ENCODE measurements at regions not wholly inside any gene's neighbourhood (a gene's known extent, or its start where the extent isn't known, plus 50 kb on each side); places are given as distances from the start of the nearest gene placed in this dataset.
A peak's percentile ranks its signal among the peaks of the same experiment; 100 is the strongest.
"Not testable (repeated sequence)": the region's sequence is repeated elsewhere in the genome, so short reads cannot be mapped to it uniquely, and the experiment has no call there.

GRCh38 chr7:114269714-114270113 lies 144.9 kb upstream of the FOXP2 start:
- H3K4me1 ChIP-seq = no peaks in the 10 kb centered on the region
- H3K9me3 ChIP-seq = no peaks in the 10 kb centered on the region
- DNase-seq = no peak
- no peaks in the 10 kb centered on the region for H3K36me3 ChIP-seq
- no peak overlapping the region for H3K4me3 ChIP-seq
- no peak for TF ChIP-seq EP300 (IDR thresholded peaks at IDR 0.05)
- TF ChIP-seq POLR2AphosphoS5 (IDR thresholded peaks at IDR 0.05) = no peak
- no peak for TF ChIP-seq POLR2A (IDR thresholded peaks at IDR 0.05)
- TF ChIP-seq CTCF (IDR thresholded peaks at IDR 0.05) = no peak
- WGBS, 2 donors = 53 to 72% methylated on average over 1 of the region's 1 CpG
- H3K27me3 ChIP-seq = no peaks in the 10 kb centered on the region
- no peak overlapping the region for H3K27ac ChIP-seq
- no peak for ATAC-seq (ENCODE audit: low FRiP score in 2 of 2)

- not testable (repeated sequence) for H3K4me3 ChIP-seq; H3K27me3 ChIP-seq; ATAC-seq (ENCODE audit: low FRiP score in 2 of 2); DNase-seq; H3K9me3 ChIP-seq; H3K4me1 ChIP-seq; H3K27ac ChIP-seq; H3K36me3 ChIP-seq
- 92 to 97% methylated on average over 3 of the region's 3 CpGs for WGBS, 2 donors
Measured at GRCh38 chr7:114267550-114267949, 147.1 kb upstream of the FOXP2 start.

- Histone ChIP-seq H3K27me3 (no peaks in the 10 kb centered on the region), H3K4me1 (no peaks in the 10 kb centered on the region), H3K4me3 (no peak overlapping the region), H3K27ac (no peak overlapping the region), H3K36me3 (no peaks in the 10 kb centered on the region), H3K9me3 (no peaks in the 10 kb centered on the region)
- no peak for TF ChIP-seq EP300 (IDR thresholded peaks at IDR 0.05)
- no peak for TF ChIP-seq POLR2A (IDR thresholded peaks at IDR 0.05)
- TF ChIP-seq POLR2AphosphoS5 (IDR thresholded peaks at IDR 0.05) = no peak
- no peak for TF ChIP-seq CTCF (IDR thresholded peaks at IDR 0.05)
- DNase-seq (no peak), ATAC-seq (ENCODE audit: low FRiP score in 2 of 2) (no peak)
- WGBS, 2 donors = 94 to 98% methylated on average over 2 of the region's 2 CpGs
Measured at GRCh38 chr7:114264023-114264422, 150.6 kb upstream of the FOXP2 start.

- Histone ChIP-seq H3K4me3 (no peak overlapping the region), H3K36me3 (no peaks in the 10 kb centered on the region), H3K27me3 (no peaks in the 10 kb centered on the region), H3K27ac (no peak overlapping the region), H3K4me1 (no peaks in the 10 kb centered on the region), H3K9me3 (no peaks in the 10 kb centered on the region)
- no peak for DNase-seq
- WGBS, 2 donors = 69 to 76% methylated on average over 3 of the region's 3 CpGs
- ATAC-seq (ENCODE audit: low FRiP score in 2 of 2) = no peak
- TF ChIP-seq POLR2A (IDR thresholded peaks at IDR 0.05) = no peak
- TF ChIP-seq CTCF (IDR thresholded peaks at IDR 0.05) = no peak
- no peak for TF ChIP-seq EP300 (IDR thresholded peaks at IDR 0.05)
- no peak for TF ChIP-seq POLR2AphosphoS5 (IDR thresholded peaks at IDR 0.05)
Measured at GRCh38 chr7:114263219-114263618, 151.4 kb upstream of the FOXP2 start.

GRCh38 chr7:114255404-114255841 lies 159.2 kb upstream of the FOXP2 start:
- H3K9me3 ChIP-seq = no peaks in the 10 kb centered on the region
- no peaks in the 10 kb centered on the region for H3K27me3 ChIP-seq
- 95 to 100% methylated on average over 2 to 14 of the region's 14 CpGs for WGBS, 2 donors
- H3K27ac ChIP-seq = no peak overlapping the region
- peak in 1 of 2 donors; percentile 62 for DNase-seq
- no peak for TF ChIP-seq CTCF (IDR thresholded peaks at IDR 0.05)
- TF ChIP-seq POLR2AphosphoS5 (IDR thresholded peaks at IDR 0.05) = no peak
- no peak for TF ChIP-seq EP300 (IDR thresholded peaks at IDR 0.05)
- TF ChIP-seq POLR2A (IDR thresholded peaks at IDR 0.05) = no peak
- no peaks in the 10 kb centered on the region for H3K4me1 ChIP-seq
- ATAC-seq (ENCODE audit: low FRiP score in 2 of 2) = no peak
- no peak overlapping the region for H3K4me3 ChIP-seq
- no peaks in the 10 kb centered on the region for H3K36me3 ChIP-seq
